Astrocyte (in vitro differentiated cells and primary cell): ENCODE measurements at regions not wholly inside any gene's neighbourhood (a gene's known extent, or its start where the extent isn't known, plus 50 kb on each side); places are given as distances from the start of the nearest gene placed in this dataset.

Experiments
- DNase-seq: peaks from one replicate; pipeline ENCODE4 v3.0.0-alpha.2; 2010; ENCODE audit warnings: low read depth
- FAIRE-seq: peaks from 2 replicates; lab custom pipeline; 2011; peaks lifted over from hg19 to GRCh38; lab: Jason Lieb, UNC
- H2AFZ ChIP-seq: 2 replicates; pipeline ENCODE4 v1.6.0; 2012; ENCODE audit warnings: low read depth, low read length, inconsistent platforms
- H3K27ac ChIP-seq: 2 replicates; pipeline ENCODE4 v1.5.1; 2011; ENCODE audit warnings: low read depth, low read length, inconsistent platforms
- H3K27me3 ChIP-seq: 2 replicates; pipeline ENCODE4 v1.6.0; 2011; ENCODE audit warnings: low read length, inconsistent platforms; ENCODE audit not compliant: insufficient read depth
- H3K36me3 ChIP-seq: 2 replicates; pipeline ENCODE4 v1.5.1; 2011; ENCODE audit warnings: low read length, inconsistent platforms; ENCODE audit not compliant: insufficient read depth
- H3K4me1 ChIP-seq: 2 replicates; pipeline ENCODE4 v1.5.1; 2011; ENCODE audit warnings: low read length, inconsistent platforms; ENCODE audit not compliant: insufficient read depth
- H3K4me2 ChIP-seq: 2 replicates; pipeline ENCODE4 v1.6.0; 2012; ENCODE audit warnings: low read length, inconsistent platforms
- H3K4me3 ChIP-seq: 2 replicates; pipeline ENCODE4 v1.5.1; 2011; ENCODE audit warnings: low read depth, mild to moderate bottlenecking, low read length, inconsistent platforms; ENCODE audit not compliant: insufficient read depth
- H3K79me2 ChIP-seq: 2 replicates; pipeline ENCODE4 v1.6.0; 2012; ENCODE audit warnings: mild to moderate bottlenecking, low read length, inconsistent platforms; ENCODE audit not compliant: insufficient read depth
- H3K9ac ChIP-seq: 2 replicates; pipeline ENCODE4 v1.6.0; 2012; ENCODE audit warnings: mild to moderate bottlenecking, low read length, inconsistent platforms
- H3K9me3 ChIP-seq: 2 replicates; pipeline ENCODE4 v1.5.1; 2012; ENCODE audit warnings: low read depth, mild to moderate bottlenecking, low read length, inconsistent platforms; ENCODE audit not compliant: insufficient read depth
- H4K20me1 ChIP-seq: 2 replicates; pipeline ENCODE4 v1.6.0; 2012; ENCODE audit warnings: low read length, inconsistent platforms; ENCODE audit not compliant: insufficient read depth
- H3K27ac Mint-ChIP-seq: one replicate; pipeline ENCODE4 v1.8.0; 2021; ENCODE audit warnings: mild to moderate bottlenecking, mixed read lengths; ENCODE audit not compliant: unreplicated experiment
- H3K27me3 Mint-ChIP-seq: one replicate; pipeline ENCODE4 v1.8.0; 2021; ENCODE audit warnings: low read depth, mixed read lengths; ENCODE audit not compliant: unreplicated experiment
- H3K36me3 Mint-ChIP-seq: one replicate; pipeline ENCODE4 v1.8.0; 2021; ENCODE audit warnings: low read depth, mixed read lengths; ENCODE audit not compliant: unreplicated experiment
- H3K4me1 Mint-ChIP-seq: one replicate; pipeline ENCODE4 v1.8.0; 2021; ENCODE audit warnings: low read depth, mixed read lengths; ENCODE audit not compliant: unreplicated experiment
- H3K4me3 Mint-ChIP-seq: one replicate; pipeline ENCODE4 v1.8.0; 2021; ENCODE audit warnings: mild to moderate bottlenecking, moderate library complexity, mixed read lengths; ENCODE audit not compliant: unreplicated experiment
- H3K9me3 Mint-ChIP-seq: one replicate; pipeline ENCODE4 v1.8.0; 2021; ENCODE audit warnings: mild to moderate bottlenecking, mixed read lengths; ENCODE audit not compliant: unreplicated experiment
- CTCF ChIP-seq: IDR thresholded peaks from 2 replicates; pipeline ENCODE4 v1.5.1; 2011; ENCODE audit warnings: low read depth, mild to moderate bottlenecking, inconsistent platforms, low read length, moderate library complexity; ENCODE audit not compliant: insufficient read depth
- EZH2 ChIP-seq: IDR thresholded peaks from 2 replicates; pipeline ENCODE4 v1.6.1; 2012; ENCODE audit warnings: mild to moderate bottlenecking, low read length, inconsistent platforms; ENCODE audit not compliant: insufficient read depth

GRCh38 chr6:80921861-80922460 is 815.5 kb downstream of the BCKDHB start:
- no peaks in the 10 kb centered on the region for H3K4me1 ChIP-seq
- FAIRE-seq (no peak), DNase-seq (no peak)
- TF ChIP-seq EZH2 = no peak
- TF ChIP-seq CTCF = no peak
- H3K9ac ChIP-seq = no peak overlapping the region
- Mint-ChIP-seq H3K4me1 (no peaks in the 10 kb centered on the region), H3K27ac (no peak overlapping the region), H3K27me3 (no peaks in the 10 kb centered on the region), H3K36me3 (no peaks in the 10 kb centered on the region), H3K4me3 (no peak overlapping the region), H3K9me3 (peaks cover 4% of the 10 kb centered on the region)
- no peaks in the 10 kb centered on the region for H3K36me3 ChIP-seq
- H3K27ac ChIP-seq = no peak overlapping the region
- no peak overlapping the region for H3K4me2 ChIP-seq
- no peaks in the 10 kb centered on the region for H3K79me2 ChIP-seq
- H3K27me3 ChIP-seq = no peaks in the 10 kb centered on the region
- H3K9me3 ChIP-seq = no peaks in the 10 kb centered on the region
- H2AFZ ChIP-seq = no peak overlapping the region
- H3K4me3 ChIP-seq = no peak overlapping the region
- H4K20me1 ChIP-seq = no peaks in the 10 kb centered on the region

- Histone ChIP-seq H3K27me3 (no peaks in the 10 kb centered on the region), H3K4me2 (no peak overlapping the region), H3K4me3 (no peak overlapping the region), H3K79me2 (no peaks in the 10 kb centered on the region), H3K9me3 (no peaks in the 10 kb centered on the region), H4K20me1 (no peaks in the 10 kb centered on the region), H2AFZ (no peak overlapping the region), H3K27ac (no peak overlapping the region), H3K36me3 (no peaks in the 10 kb centered on the region), H3K9ac (no peak overlapping the region), H3K4me1 (no peaks in the 10 kb centered on the region)
- no peak for TF ChIP-seq CTCF
- TF ChIP-seq EZH2 = no peak
- H3K9me3 Mint-ChIP-seq = peaks cover 3% of the 10 kb centered on the region
- no peaks in the 10 kb centered on the region for H3K27me3 Mint-ChIP-seq
- DNase-seq (no peak), FAIRE-seq (no peak)
- H3K4me3 Mint-ChIP-seq = no peak overlapping the region
- H3K27ac Mint-ChIP-seq = no peak overlapping the region
- no peaks in the 10 kb centered on the region for H3K4me1 Mint-ChIP-seq
- H3K36me3 Mint-ChIP-seq = no peaks in the 10 kb centered on the region
Measured at GRCh38 chr6:80907831-80908230, 801.4 kb downstream of the BCKDHB start.

GRCh38 chr6:80903711-80904110 is 797.2 kb downstream of the BCKDHB start:
- FAIRE-seq = no peak
- H3K27ac Mint-ChIP-seq = no peak overlapping the region
- TF ChIP-seq CTCF = no peak
- no peak for TF ChIP-seq EZH2

More at GRCh38 chr6:80903711-80904110, 797.2 kb downstream of the BCKDHB start:
- Histone ChIP-seq H3K36me3 (no peaks in the 10 kb centered on the region), H3K27ac (no peak overlapping the region), H3K79me2 (no peaks in the 10 kb centered on the region), H2AFZ (no peak overlapping the region), H4K20me1 (no peaks in the 10 kb centered on the region), H3K4me1 (no peaks in the 10 kb centered on the region), H3K9me3 (peaks cover 3% of the 10 kb centered on the region), H3K4me2 (no peak overlapping the region), H3K27me3 (no peaks in the 10 kb centered on the region), H3K4me3 (no peak overlapping the region), H3K9ac (no peak overlapping the region)
- H3K36me3 Mint-ChIP-seq = no peaks in the 10 kb centered on the region
- DNase-seq = no peak
- no peaks in the 10 kb centered on the region for H3K4me1 Mint-ChIP-seq
- H3K9me3 Mint-ChIP-seq = no peaks in the 10 kb centered on the region
- H3K4me3 Mint-ChIP-seq = no peak overlapping the region
- H3K27me3 Mint-ChIP-seq = no peaks in the 10 kb centered on the region
